ENCODE measurements at regions not wholly inside any gene's neighbourhood (a gene's known extent, or its start where the extent isn't known, plus 50 kb on each side); places are given as distances from the start of the nearest gene placed in this dataset.

GRCh38 chr18:73365018-73365417 lies 497.2 kb upstream of the NETO1 start:
- Histone ChIP-seq H3K4me1 (no peaks in the 10 kb centered on the region), H3K27me3 (no peaks in the 10 kb centered on the region), H3K27ac (no peak overlapping the region), H3K36me3 (no peaks in the 10 kb centered on the region), H3K9me3 (no peaks in the 10 kb centered on the region), H3K4me3 (no peak overlapping the region)
- WGBS, 2 donors = 60 to 80% methylated on average over 4 of the region's 4 CpGs
- DNase-seq = no peak
- intact Hi-C loops (cut with DNase I) = no loop called here
- no peak for TF ChIP-seq CTCF (IDR thresholded peaks at IDR 0.05)
- no peak for TF ChIP-seq POLR2A (IDR thresholded peaks at IDR 0.05)
- TF ChIP-seq POLR2AphosphoS5 (IDR thresholded peaks at IDR 0.05) = no peak

- H3K27ac ChIP-seq = no peak overlapping the region
- 46 to 67% methylated on average over 1 of the region's 1 CpG for WGBS, 2 donors
- H3K4me3 ChIP-seq = no peak overlapping the region
- no peaks in the 10 kb centered on the region for H3K36me3 ChIP-seq
- intact Hi-C loops (cut with DNase I) = no loop called here
- H3K4me1 ChIP-seq = no peaks in the 10 kb centered on the region
- no peak for DNase-seq
- no peak for TF ChIP-seq POLR2A (IDR thresholded peaks at IDR 0.05)
- no peak for TF ChIP-seq POLR2AphosphoS5 (IDR thresholded peaks at IDR 0.05)
- no peak for TF ChIP-seq CTCF (IDR thresholded peaks at IDR 0.05)
- no peak for TF ChIP-seq EP300 (IDR thresholded peaks at IDR 0.05)
- no peaks in the 10 kb centered on the region for H3K9me3 ChIP-seq
- no peaks in the 10 kb centered on the region for H3K27me3 ChIP-seq
Observed at GRCh38 chr18:73355121-73355520, 487.3 kb upstream of the NETO1 start.

GRCh38 chr18:73352546-73352945 lies 484.8 kb upstream of the NETO1 start:
- TF ChIP-seq EP300 (IDR thresholded peaks at IDR 0.05) (no peak), CTCF (IDR thresholded peaks at IDR 0.05) (no peak), POLR2A (IDR thresholded peaks at IDR 0.05) (no peak), POLR2AphosphoS5 (IDR thresholded peaks at IDR 0.05) (no peak)
- Histone ChIP-seq H3K27me3 (no peaks in the 10 kb centered on the region), H3K4me1 (no peaks in the 10 kb centered on the region), H3K9me3 (no peaks in the 10 kb centered on the region), H3K36me3 (no peaks in the 10 kb centered on the region), H3K27ac (no peak overlapping the region), H3K4me3 (no peak overlapping the region)
- WGBS, 2 donors = 12 to 39% methylated on average over 1 of the region's 1 CpG
- DNase-seq = no peak
- intact Hi-C loops (cut with DNase I) = no loop called here

GRCh38 chr18:73340135-73340977 lies 472.6 kb upstream of the NETO1 start:
- H3K27me3 ChIP-seq = no peaks in the 10 kb centered on the region
- no peak overlapping the region for H3K27ac ChIP-seq
- no peak for TF ChIP-seq POLR2A (IDR thresholded peaks at IDR 0.05)
- TF ChIP-seq CTCF (IDR thresholded peaks at IDR 0.05) = no peak
- no peak for TF ChIP-seq POLR2AphosphoS5 (IDR thresholded peaks at IDR 0.05)
- H3K4me3 ChIP-seq = no peak overlapping the region
- WGBS, 2 donors = 27 to 69% methylated on average over 8 of the region's 8 CpGs
- no peaks in the 10 kb centered on the region for H3K4me1 ChIP-seq
- H3K36me3 ChIP-seq = no peaks in the 10 kb centered on the region
- intact Hi-C loops (cut with DNase I) = no loop called here
- no peaks in the 10 kb centered on the region for H3K9me3 ChIP-seq
- no peak for DNase-seq
